22Rv1 (cell line): ENCODE measurements at regions not wholly inside any gene's neighbourhood (a gene's known extent, or its start where the extent isn't known, plus 50 kb on each side); places are given as distances from the start of the nearest gene placed in this dataset.

Experiments
- ZFX ChIP-seq: fragments of 450-650 bp; IDR thresholded peaks from 2 replicates; pipeline ENCODE4 v1.6.1; 2017; ENCODE audit warnings: antibody characterized with exemption, borderline replicate concordance
- TF ChIP-seq, protein P1 (sequence below): fragments of 450-650 bp; IDR thresholded peaks from 2 replicates; pipeline ENCODE4 v1.5.1; 2017; ENCODE audit warnings: mild to moderate bottlenecking

DNA sequence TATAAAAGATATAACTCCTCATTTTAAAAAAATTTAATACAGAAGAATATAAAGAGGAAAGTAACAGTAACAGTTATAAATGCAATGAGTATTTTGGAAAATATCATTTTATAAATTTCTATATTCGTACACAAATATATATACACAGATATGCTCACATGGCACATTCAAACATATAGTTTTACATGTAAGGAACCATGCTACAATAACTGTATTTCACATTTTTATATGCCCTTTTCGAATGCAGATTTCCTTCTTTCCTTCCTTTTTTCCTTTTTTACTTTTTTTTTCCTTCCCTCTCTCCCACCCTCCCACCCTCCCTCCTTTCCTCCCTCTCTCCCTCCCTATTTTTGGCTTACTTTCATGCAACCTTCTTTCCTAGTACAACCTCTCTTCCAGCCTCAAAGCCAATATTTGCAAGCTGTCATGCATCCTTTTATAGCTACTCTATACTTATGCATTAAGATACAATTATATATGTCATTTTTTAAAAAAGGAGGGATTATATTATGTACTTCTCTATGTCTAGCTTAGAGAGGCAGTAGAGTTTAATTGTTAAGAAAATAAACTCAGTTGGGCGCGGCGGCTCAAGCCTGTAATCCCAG lies 830.5 kb downstream of the IGSF11 start:
- TF ChIP-seq, protein P1, sequence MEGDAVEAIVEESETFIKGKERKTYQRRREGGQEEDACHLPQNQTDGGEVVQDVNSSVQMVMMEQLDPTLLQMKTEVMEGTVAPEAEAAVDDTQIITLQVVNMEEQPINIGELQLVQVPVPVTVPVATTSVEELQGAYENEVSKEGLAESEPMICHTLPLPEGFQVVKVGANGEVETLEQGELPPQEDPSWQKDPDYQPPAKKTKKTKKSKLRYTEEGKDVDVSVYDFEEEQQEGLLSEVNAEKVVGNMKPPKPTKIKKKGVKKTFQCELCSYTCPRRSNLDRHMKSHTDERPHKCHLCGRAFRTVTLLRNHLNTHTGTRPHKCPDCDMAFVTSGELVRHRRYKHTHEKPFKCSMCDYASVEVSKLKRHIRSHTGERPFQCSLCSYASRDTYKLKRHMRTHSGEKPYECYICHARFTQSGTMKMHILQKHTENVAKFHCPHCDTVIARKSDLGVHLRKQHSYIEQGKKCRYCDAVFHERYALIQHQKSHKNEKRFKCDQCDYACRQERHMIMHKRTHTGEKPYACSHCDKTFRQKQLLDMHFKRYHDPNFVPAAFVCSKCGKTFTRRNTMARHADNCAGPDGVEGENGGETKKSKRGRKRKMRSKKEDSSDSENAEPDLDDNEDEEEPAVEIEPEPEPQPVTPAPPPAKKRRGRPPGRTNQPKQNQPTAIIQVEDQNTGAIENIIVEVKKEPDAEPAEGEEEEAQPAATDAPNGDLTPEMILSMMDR: no peak
- no peak for TF ChIP-seq ZFX
